ENCODE measurements at regions not wholly inside any gene's neighbourhood (a gene's known extent, or its start where the extent isn't known, plus 50 kb on each side); places are given as distances from the start of the nearest gene placed in this dataset.

DNA sequence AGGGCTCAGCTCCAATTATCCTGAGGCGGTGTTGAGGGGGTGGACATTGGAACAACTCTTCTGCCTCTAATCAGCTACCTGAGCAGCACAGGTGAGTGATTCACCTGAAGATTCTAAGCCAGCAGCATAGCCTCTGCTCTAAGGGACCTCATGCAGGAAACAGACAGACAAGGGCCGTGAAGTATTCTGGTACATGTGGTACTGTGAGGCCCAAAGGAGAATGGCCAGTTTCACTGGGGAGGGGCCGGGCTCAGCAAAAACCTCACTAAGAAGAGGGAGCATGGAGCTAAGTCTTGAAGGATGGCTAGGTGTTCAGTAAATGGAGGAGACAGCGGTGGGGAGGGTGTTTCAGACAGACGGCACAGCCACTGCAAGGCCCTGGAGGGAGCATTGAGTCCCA is 58.5 kb upstream of the CCDC167 start:
- no peak overlapping the region for H3K4me3 ChIP-seq (ENCODE audit: low read length)

DNA sequence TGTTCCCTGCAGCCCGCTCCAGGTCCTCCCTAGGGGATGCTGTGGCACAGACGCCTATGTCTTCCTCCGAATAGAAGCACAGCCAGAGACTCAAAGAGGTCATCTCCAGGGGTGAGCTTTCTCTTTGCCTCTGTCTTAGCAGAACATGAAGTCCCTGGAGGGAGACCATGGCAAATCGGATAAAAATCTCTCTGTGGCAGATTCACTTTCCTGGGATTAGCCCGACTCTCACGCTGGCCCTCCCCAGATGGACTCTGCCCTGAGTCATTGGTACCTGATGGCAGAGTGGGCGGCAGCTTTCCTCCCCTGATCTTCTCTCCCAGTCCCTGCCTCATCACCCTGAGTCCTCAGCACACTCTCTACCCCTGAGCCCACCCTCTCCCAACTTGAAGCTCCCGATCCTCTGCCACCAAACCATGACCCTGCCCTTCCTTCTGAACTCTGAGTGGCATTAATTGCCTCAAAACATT is 58.0 kb upstream of the CCDC167 start:
- no peak overlapping the region for H3K4me3 ChIP-seq (ENCODE audit: low read length)
- DNase-seq (ENCODE audit: low read depth, low spot score), result no peak

More for the DNA sequence above, 58.5 kb upstream of the CCDC167 start:
- no peak for DNase-seq (ENCODE audit: low read depth, low spot score)

DNA sequence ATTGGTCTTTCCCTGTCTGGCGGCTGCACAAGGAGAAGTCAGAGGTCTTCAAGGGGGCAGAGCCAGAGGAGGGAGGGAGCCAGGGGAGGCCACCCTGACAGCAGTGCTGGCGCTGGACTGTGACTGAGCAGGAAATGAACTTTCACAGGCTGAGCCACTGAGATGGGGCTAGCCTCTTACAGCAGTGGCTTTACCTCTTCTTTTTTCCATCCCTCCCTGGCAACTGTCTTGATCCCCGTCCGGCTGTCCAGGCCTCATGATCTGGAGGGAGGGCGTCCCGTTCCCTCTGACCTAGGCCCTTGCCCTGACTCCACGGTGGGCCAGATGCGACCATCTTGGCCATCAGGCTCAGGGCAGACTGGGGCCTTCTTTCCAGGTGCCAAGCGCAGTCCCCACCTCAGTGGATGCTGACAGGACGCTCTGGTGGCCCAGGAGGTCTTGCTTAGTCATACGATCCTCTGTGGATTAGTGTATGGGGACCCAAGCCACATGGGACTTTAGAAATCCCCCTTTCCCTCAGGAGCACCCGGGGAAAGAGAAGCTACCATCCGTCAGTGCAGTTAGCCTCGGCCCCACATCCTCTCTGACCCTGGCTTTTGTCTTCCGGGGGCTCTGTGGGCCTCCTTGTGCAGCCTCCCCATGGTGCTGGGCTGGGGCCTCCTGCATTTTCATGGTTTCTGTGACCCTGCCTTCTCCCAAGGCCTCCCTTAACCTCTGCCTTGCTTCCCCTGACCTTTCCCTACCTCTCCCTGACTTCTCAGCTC is 57.4 kb upstream of the CCDC167 start:
- H3K4me3 ChIP-seq (ENCODE audit: low read length), result no peak overlapping the region
- no peak for DNase-seq (ENCODE audit: low read depth, low spot score)

DNA sequence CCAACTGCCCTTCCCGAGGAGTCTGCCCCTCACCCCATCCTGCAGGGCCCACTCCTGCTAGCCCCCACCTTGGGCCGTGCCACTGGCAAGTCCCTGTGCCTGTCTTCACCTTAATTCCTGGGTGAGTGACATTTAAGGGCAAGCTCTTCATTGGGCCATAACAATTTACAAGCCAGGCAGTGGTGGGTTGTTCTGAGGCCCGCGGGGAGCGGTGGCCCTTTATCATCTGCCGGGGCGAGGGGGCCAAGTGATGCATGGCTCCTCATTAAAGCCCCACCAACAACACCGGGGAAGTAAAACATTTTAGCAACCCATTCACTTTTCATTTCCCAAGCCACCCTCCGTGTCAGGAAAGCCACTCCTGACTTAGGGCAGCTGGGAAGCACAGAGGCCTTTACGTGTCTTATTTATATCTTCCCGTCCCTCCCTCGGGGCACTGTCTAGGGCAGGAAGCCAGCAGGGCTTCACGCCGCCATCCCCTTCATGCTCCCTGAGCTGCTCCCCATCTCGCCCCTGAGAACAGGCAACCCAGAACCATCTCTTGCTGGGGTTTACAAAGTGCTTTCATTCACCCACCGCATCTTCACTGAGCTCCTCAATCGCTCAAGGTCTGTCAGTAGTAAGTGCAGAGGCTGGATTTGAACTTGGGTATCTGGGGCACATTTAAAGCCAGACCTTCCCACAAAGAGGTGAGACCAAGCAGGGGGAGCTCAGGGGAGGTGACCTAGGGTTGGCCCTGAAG is 55.5 kb upstream of the CCDC167 start:
- no peak overlapping the region for H3K4me3 ChIP-seq (ENCODE audit: low read length)

GRCh38 chr6:37554480-37554819 is 54.8 kb upstream of the CCDC167 start:
- DNase-seq (ENCODE audit: low read depth, low spot score), result no peak
- no peak overlapping the region for H3K4me3 ChIP-seq (ENCODE audit: low read length)

More for the DNA sequence above, 55.5 kb upstream of the CCDC167 start:
- DNase-seq (ENCODE audit: low read depth, low spot score), result no peak

DNA sequence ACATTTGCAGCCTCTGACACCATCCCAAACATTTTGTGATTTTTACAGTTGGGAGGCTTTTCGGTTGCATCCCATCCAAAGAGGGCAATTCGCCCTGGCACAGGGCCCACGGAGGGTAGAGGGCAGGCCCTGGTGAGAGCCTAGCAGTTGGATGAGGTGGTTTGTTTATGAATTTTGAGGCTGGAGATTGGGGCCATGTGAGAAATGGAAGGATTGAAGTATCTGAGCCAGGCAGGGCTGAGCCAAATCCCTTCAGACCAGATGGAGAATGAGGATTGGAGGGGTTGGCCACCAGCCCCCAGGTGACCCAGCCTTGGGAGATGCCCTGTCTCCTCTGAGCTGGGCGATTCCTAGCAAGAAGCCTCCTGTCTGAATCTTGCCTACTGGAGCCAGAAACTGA is 52.6 kb upstream of the CCDC167 start:
- no peak for DNase-seq (ENCODE audit: low read depth, low spot score)

GRCh38 chr6:37551867-37552266 is 52.2 kb upstream of the CCDC167 start:
- DNase-seq (ENCODE audit: low read depth, low spot score), result no peak
- H3K4me3 ChIP-seq (ENCODE audit: low read length), result no peak overlapping the region

More for the DNA sequence above, 52.6 kb upstream of the CCDC167 start:
- no peak overlapping the region for H3K4me3 ChIP-seq (ENCODE audit: low read length)

DNA sequence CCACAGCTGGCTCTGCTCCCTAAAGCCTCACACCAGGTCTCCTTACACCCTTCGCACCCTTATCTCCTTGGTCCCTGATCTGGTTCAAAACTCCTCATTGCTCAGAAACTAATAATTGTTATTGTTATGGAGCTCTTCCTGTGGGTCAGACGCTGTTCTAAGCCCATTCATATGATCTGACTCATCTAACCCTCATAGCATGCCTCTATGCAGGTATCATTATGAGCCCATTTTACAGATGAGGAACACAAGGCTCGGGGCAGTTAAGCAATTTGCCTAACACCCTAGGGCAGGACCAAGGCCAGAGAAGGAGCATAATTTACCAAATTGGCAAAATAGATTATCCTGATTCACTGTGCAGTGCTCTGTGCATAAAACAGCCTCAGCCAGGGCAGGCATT is 51.8 kb upstream of the CCDC167 start:
- no peak overlapping the region for H3K4me3 ChIP-seq (ENCODE audit: low read length)
- no peak for DNase-seq (ENCODE audit: low read depth, low spot score)

DNA sequence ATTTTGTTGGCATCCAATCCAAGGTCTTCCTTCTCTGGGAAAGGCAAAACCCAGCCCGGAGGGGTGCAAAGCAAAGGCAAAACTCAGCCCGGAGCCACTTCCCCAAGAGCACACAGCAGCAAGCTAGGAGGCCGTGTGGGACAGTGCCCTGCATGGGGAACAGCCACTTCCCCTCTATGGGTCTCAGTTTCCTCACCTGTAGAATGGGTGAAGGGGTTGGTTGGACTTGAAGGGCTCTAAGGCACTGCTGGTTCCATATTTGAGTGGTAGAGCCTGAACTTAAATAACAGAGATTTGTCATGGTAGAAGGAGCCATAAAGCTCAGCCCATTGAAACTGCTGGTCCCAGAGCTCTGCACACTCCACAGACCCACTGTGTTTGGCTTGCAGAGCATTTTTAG is 51.3 kb upstream of the CCDC167 start:
- no peak for DNase-seq (ENCODE audit: low read depth, low spot score)
- H3K4me3 ChIP-seq (ENCODE audit: low read length), result no peak overlapping the region

GRCh38 chr6:37550191-37550831 is 50.6 kb upstream of the CCDC167 start:
- no peak overlapping the region for H3K4me3 ChIP-seq (ENCODE audit: low read length)
- no peak for DNase-seq (ENCODE audit: low read depth, low spot score)

- no peak for DNase-seq (ENCODE audit: low read depth, low spot score)
- no peak overlapping the region for H3K4me3 ChIP-seq (ENCODE audit: low read length)
These were observed 49.9 kb upstream of the CCDC167 start for GRCh38 chr6:37549558-37549957.
